ENCODE measurements at regions not wholly inside any gene's neighbourhood (a gene's known extent, or its start where the extent isn't known, plus 50 kb on each side); places are given as distances from the start of the nearest gene placed in this dataset.

GRCh38 chr17:36880268-36880905 lies 56.9 kb upstream of the LHX1 start:
- Histone ChIP-seq H3K4me2 (ENCODE audit: low read length) (no peak overlapping the region), H3K4me3 (ENCODE audit: low read length) (no peak overlapping the region), H3K27ac (ENCODE audit: low read depth, low read length) (no peak overlapping the region), H4K20me1 (ENCODE audit: control insufficient read depth, insufficient read depth, low read depth, low read length) (no peaks in the 10 kb centered on the region), H3K9me3 (ENCODE audit: control insufficient read depth, insufficient read depth, low read length) (no peaks in the 10 kb centered on the region), H3F3A (ENCODE audit: control insufficient read depth, insufficient read depth) (no peaks in the 10 kb centered on the region), H3K79me2 (ENCODE audit: control insufficient read depth, low read length) (no peaks in the 10 kb centered on the region), H3K4me1 (ENCODE audit: control insufficient read depth, low read length) (no peaks in the 10 kb centered on the region), H3K27me3 (ENCODE audit: control insufficient read depth, low read length) (no peaks in the 10 kb centered on the region), H3K36me3 (ENCODE audit: control insufficient read depth, low read length) (no peaks in the 10 kb centered on the region), H3K9me2 (replicated peaks; ENCODE audit: control insufficient read depth, low read length) (no peaks in the 10 kb centered on the region)
- TF ChIP-seq EZH2phosphoT487 (IDR thresholded peaks at IDR 0.05; ENCODE audit: borderline replicate concordance, low read length) (no peak), CTCF (IDR thresholded peaks at IDR 0.05; ENCODE audit: low read depth, low read length, poor library complexity, severe bottlenecking) (no peak)

GRCh38 chr17:36881323-36881722 lies 56.0 kb upstream of the LHX1 start:
- Histone ChIP-seq H3K4me1 (ENCODE audit: control insufficient read depth, low read length) (no peaks in the 10 kb centered on the region), H3K79me2 (ENCODE audit: control insufficient read depth, low read length) (no peaks in the 10 kb centered on the region), H3K4me3 (ENCODE audit: low read length) (no peak overlapping the region), H3K27ac (ENCODE audit: low read depth, low read length) (no peak overlapping the region), H3K36me3 (ENCODE audit: control insufficient read depth, low read length) (no peaks in the 10 kb centered on the region), H3K27me3 (ENCODE audit: control insufficient read depth, low read length) (no peaks in the 10 kb centered on the region), H4K20me1 (ENCODE audit: control insufficient read depth, insufficient read depth, low read depth, low read length) (no peaks in the 10 kb centered on the region), H3K4me2 (ENCODE audit: low read length) (no peak overlapping the region), H3F3A (ENCODE audit: control insufficient read depth, insufficient read depth) (no peaks in the 10 kb centered on the region), H3K9me2 (replicated peaks; ENCODE audit: control insufficient read depth, low read length) (no peaks in the 10 kb centered on the region), H3K9me3 (ENCODE audit: control insufficient read depth, insufficient read depth, low read length) (no peaks in the 10 kb centered on the region)
- TF ChIP-seq CTCF (IDR thresholded peaks at IDR 0.05; ENCODE audit: low read depth, low read length, poor library complexity, severe bottlenecking) (no peak), EZH2phosphoT487 (IDR thresholded peaks at IDR 0.05; ENCODE audit: borderline replicate concordance, low read length) (no peak)

GRCh38 chr17:36884495-36885152 lies 52.7 kb upstream of the LHX1 start:
- H3K36me3 ChIP-seq (ENCODE audit: control insufficient read depth, low read length), result no peaks in the 10 kb centered on the region
- no peak overlapping the region for H3K4me3 ChIP-seq (ENCODE audit: low read length)
- TF ChIP-seq EZH2phosphoT487 (IDR thresholded peaks at IDR 0.05; ENCODE audit: borderline replicate concordance, low read length) (no peak), CTCF (IDR thresholded peaks at IDR 0.05; ENCODE audit: low read depth, low read length, poor library complexity, severe bottlenecking) (no peak)

More at GRCh38 chr17:36884495-36885152, 52.7 kb upstream of the LHX1 start:
- Histone ChIP-seq H4K20me1 (ENCODE audit: control insufficient read depth, insufficient read depth, low read depth, low read length) (no peaks in the 10 kb centered on the region), H3K4me1 (ENCODE audit: control insufficient read depth, low read length) (no peaks in the 10 kb centered on the region), H3K9me3 (ENCODE audit: control insufficient read depth, insufficient read depth, low read length) (no peaks in the 10 kb centered on the region), H3K4me2 (ENCODE audit: low read length) (no peak overlapping the region), H3K9me2 (replicated peaks; ENCODE audit: control insufficient read depth, low read length) (no peaks in the 10 kb centered on the region), H3K27ac (ENCODE audit: low read depth, low read length) (no peak overlapping the region), H3F3A (ENCODE audit: control insufficient read depth, insufficient read depth) (no peaks in the 10 kb centered on the region), H3K27me3 (ENCODE audit: control insufficient read depth, low read length) (peaks cover 17% of the 10 kb centered on the region), H3K79me2 (ENCODE audit: control insufficient read depth, low read length) (no peaks in the 10 kb centered on the region)
